ENCODE measurements at regions not wholly inside any gene's neighbourhood (a gene's known extent, or its start where the extent isn't known, plus 50 kb on each side); places are given as distances from the start of the nearest gene placed in this dataset.

DNA sequence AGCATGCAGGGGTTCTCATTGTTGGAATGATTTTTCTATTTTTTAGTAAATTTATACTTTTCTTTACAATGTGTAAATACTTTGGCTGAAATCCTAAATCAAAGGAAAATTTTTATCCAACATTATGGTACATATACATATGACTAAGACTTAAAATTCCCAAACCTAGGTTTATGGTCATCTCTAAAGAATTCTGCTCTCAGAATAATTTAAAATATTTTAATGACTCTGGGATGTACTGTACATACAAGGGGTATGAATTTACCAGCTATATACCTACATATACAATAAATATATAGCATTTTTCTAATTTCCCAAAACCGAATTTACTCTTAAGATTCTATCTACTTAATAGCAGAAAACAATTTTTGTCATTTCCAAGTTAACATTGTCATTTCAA is 137.9 kb upstream of the POU1F1 start:
- no peak for DNase-seq (ENCODE audit: low spot score)

DNA sequence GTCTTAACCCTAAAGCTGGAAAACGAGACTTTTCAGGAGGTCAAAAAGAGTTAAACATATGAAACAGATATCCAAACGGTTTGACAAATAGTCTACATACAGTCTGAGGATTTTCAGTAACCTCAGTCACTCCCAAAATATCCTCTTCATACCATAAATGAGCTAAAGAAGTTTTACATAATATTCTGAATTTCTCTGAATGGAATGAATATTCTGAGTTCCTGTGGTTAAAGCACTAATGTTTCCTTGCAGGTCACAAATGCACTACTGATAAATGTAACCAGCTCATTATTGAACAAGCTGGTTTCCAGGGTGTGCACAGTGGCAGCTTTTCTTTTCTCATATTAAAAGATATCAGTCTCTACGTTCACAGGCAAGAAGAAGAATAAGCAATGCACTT is 137.4 kb upstream of the POU1F1 start:
- DNase-seq (ENCODE audit: low spot score): no peak

DNA sequence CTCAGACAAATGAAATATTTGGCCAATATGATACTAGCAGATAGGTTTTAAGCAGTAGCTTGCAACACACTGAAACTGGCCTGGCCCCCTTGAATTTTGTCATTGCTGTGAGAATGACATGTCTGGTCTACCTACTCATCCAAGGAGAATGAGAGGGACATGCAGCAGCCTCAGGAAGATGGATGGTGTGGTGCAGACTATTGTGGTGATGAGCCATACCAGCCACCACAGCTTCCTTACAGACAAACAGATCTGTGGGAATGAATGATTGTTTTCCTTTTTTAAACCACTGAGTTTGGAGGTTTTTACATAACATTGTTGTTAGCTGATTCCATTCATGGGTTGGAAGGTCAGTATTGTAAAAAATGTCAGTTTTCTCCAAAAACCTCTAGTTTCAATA is 133.7 kb upstream of the POU1F1 start:
- DNase-seq (ENCODE audit: low spot score): no peak

DNA sequence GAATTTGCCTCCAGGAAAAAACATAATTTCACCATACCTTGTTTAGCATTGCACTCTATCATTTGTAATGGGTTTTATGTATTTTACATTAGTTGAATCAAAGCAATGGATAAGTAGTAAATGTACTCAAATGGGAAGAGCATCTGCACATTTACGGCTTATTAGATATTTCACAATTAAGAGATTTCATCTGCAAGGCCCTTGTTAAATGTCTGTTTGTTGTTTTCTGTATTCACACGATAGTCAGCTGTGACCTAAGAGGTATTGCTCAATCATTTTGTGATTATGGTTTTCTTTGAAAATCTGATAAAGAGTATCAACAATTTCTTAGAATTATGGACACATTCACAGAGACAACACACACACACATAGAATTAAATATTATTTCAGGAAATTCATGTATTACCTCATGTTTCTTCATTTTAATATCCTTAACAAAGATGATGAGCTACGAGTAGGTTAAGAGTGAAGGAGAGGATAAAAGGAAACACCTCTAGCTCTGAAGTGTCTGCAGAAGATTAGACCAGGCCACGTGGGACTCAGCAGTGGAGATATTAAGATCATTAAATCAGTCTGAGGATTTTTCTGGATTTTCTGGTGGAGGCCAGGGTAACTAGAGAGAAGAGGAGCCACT is 121.9 kb upstream of the POU1F1 start:
- DNase-seq (ENCODE audit: low spot score): no peak

DNA sequence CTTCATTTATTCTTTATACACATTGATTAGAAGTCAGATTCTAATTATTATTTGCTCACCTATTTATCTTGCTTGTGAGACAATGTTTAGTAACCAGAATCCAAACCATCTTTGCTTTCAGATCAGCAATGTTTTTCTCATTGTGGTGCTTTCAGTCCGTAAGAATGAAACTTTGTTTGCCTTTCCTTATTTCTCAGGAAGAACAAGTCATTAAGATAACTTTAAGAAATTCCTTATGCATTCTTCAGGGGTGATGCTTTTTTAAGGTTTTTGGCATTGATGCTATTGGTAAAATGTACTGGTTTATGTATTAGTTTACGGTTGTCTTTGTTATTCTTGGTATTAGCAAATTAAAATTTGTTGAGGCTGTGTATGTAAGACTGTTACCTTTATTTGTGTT is 120.8 kb upstream of the POU1F1 start:
- no peak for DNase-seq (ENCODE audit: low spot score)

DNA sequence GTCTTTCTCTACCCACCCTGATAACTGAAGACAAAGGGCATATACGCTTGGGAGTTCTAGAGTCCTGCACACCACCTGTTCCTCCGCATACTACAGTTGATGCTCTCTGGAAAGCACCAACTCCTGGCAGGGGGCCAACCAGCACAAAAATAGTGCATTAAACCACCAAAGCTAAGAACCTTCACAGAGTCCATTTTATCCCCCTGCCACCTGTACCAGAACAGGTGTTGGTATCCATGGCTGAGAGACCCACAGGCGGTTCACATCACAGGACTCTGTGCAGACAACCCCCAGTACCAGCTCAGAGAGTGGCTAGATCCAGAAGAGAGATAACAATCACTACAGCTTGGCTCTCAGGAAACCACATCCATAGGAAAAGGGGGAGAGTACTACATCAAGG is 114.4 kb upstream of the POU1F1 start:
- no peak for DNase-seq (ENCODE audit: low spot score)

DNA sequence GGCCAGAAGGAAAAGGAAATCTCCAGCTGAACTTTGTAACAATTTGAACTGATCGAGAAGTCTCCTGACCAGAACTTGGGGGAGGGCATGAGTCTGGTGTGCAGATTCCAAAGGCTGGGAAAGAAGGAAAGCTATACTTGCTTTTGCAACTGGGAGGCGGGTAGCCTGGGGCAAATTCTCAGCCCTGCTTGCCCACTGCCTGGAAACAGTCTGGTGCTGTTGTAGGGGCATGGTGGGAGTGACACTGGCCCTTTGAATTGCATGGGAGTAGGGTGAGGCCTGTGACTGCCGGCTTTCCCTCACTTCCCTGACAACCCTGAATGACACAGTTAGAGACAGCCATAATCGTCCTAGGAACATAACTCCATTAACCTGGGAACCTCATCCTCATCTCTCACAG is 114.0 kb upstream of the POU1F1 start:
- no peak for DNase-seq (ENCODE audit: low spot score)

DNA sequence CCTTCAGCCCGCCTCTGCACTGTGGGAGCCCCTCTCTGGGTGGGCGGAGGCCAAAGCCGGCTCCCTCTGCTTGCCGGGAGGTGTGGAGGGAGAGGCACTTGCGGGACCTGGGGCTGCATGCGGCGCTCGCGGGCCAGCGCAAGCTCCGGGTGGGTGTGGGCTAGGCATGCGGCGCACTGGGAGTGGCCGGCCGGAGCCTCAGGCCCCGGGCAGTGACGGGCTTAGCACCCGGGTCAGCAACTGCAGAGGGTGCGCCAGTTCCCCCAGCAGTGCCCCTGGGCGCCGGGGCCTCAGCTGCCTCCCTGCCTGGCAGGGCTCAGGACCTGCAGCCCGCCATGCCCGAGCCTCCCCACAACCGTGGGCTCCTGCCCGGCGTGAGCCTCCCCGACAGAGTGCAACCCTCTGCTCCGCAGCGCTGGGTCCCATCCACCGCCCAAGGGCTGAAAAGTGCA is 98.9 kb upstream of the POU1F1 start:
- DNase-seq (ENCODE audit: low spot score): no peak

DNA sequence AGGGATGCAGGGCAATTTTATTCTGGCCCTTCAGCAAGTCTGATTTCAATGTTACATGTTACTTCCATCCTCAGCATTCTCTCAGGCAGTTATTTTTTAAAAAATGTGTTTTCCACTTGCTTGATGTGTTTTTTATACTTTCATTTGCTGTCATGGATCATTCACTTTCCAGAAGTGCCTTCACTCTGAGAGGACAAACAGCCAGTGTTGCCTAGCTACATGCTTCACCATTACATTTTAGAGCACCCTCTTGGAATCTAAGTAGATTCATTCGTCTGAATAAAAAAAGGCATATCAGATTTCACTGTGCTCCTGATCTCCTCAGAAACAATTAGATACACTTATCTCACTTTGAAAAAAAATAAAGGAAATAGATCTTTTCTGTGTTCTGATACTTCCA is 93.6 kb upstream of the POU1F1 start:
- no peak for DNase-seq (ENCODE audit: low spot score)

DNA sequence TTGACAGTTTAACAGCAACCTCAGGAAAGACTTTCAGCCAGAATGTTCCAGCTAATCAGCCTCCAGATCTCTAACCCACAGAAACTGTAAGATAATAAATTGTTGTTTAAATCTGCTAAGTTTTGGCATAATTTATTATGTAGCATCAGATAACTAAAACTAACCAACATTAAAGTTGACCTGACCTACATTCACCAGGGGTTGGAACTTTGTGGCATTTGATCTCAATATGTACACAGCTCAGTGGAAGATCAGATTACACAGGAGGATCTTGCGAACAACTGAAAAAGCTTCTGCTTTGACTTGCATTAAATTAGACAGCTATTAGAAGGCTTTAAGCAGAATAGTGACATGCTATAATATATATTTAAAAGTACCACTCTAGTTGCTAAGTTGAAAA is 91.4 kb upstream of the POU1F1 start:
- no peak for DNase-seq (ENCODE audit: low spot score)

DNA sequence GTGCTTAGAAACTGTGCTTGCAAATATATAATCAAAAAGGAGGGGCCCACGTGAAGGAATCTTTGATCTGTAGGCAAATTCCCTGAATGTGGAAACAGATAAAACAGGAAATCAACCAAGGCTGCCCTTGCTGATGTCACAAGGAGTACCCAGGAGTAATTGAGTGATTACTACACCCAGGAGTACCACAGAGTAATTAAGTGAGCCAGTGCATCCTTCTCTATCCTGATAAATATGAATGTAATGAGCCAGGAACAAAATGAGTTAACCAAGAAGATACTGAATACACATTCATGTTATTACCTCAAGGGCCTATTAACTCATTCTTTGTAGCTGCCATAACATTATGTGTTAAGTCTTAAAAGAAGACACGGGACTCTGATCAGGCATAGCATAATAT is 87.3 kb upstream of the POU1F1 start:
- no peak for DNase-seq (ENCODE audit: low spot score)

DNA sequence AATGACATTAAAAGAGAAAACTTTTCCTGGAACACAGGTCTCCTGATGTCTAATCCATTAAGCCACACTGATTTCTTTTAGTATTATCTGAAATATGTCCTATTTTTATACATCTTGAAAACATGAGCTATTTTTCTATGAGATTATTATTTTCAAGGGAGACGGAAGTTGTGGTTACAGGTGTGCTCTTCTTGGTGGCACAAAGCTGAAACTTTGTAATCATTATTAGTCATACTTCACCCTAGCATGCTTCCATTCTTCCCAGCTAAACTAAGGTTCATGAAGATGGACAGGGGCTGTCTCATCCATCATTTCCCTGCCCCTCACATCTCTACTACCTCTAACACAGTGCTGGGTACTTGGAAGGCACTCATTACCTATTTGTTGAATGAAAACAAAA is 85.6 kb upstream of the POU1F1 start:
- no peak for DNase-seq (ENCODE audit: low spot score)

DNA sequence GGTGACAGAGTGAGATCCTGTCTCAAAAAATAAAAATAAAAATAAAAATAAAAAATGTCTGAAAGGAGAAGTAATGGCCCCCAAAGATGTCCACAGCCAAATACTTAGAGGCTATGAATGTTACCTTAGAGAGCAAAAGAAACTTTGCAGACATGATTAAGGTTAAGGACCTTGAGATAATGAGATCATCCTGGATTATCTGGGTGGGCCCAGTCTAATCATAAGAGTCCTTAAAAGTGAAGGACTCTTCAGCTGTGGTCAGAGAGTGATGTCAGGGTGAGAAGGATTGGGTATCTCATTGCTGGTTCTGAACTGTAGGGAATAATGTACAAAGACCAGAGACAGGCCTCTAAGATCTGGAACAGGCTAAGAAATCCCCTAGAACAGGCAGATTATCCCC is 84.9 kb upstream of the POU1F1 start:
- no peak for DNase-seq (ENCODE audit: low spot score)

DNA sequence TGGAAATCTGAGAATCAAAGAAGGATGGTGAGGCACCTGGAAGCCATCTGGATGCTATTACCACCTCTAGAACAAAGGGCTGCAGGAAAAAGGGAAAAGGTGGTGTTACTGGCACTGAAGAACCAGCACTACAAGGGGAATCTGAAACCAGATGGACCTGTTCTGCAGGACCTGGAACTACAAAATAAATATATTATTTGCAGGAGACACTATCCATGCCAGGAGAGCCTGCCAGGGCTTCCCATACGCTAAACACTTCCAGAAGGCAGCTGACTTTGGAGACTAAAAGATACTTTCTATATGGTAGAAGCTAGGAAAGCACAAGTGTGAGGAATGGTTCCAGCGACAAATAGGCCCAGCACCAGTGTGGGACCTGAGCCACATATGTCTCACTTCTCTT is 83.4 kb upstream of the POU1F1 start:
- peak; percentile 9 for DNase-seq (ENCODE audit: low spot score)

DNA sequence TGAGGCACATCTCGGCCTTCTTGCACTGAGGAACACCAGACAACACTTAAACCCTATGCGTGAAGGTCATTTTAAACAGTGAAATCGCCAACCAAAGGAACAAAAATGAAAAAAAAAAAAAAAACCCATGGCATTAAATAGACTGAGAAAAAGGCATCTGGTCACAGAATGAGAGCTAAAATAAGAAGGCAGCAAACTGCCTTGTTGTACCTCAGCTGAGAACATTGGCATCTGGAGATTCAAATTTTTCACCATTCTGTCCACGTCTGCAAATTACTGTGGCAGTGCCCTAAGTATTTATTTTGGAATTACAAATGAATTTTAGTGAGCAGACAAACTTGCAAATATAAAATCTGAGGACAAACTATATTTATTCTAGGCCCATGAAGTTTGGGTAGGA is 82.6 kb upstream of the POU1F1 start:
- DNase-seq (ENCODE audit: low spot score): no peak

DNA sequence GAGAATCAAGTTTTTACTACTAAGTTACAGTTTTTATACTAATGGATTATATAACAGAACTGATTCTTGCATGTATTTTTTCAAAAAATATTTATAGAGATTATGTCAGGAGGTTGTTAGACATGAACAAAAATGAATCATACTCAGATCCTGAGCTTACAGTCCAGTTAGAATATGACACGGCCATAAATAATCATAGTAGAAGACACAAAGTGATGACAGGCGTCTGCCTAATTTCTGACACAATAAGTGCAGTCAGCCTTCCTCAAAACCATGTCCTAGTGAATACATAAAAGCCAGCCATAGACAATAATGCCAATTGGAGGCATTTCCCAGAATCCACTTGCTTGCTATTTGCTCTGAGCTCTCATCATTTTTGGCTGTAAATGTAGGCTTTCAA is 81.7 kb upstream of the POU1F1 start:
- no peak for DNase-seq (ENCODE audit: low spot score)

DNA sequence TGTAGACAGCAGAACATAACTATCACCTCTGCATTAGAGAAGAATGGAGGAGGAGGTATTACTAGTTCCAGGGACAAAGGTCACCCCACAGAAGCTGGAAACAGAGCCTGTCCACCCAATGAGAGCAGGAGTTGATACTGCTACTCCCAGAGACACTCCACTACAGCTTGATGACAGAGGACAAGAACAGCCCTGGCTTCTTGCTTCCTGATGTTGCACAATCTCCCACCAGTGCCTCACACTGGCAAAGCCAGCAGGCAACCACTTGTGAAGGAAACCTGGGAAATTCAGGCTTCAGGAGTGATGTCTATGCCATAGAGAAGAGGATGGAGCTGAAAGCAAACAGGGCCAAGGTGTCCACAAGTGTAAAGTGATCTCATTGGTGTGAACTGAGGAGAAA is 78.0 kb upstream of the POU1F1 start:
- no peak for DNase-seq (ENCODE audit: low spot score)

DNA sequence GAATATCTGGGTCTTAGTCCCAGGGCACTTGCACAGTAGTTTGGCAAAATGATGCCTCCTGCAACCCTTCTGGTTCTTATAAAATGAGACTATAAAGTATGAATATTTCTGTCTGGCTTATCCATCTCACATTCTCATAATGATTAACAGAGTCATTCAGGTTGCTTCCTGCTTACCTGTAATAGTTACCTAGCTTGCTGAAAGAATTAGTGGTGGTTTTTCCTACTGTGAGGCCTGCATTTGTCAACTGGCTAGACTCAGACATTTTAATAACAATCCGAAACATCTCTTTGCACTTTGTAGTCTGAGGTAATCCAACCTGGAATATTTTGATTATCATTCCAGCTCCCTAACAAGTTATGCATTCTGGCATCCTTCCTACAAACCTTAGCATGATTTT is 75.6 kb upstream of the POU1F1 start:
- no peak for DNase-seq (ENCODE audit: low spot score)

DNA sequence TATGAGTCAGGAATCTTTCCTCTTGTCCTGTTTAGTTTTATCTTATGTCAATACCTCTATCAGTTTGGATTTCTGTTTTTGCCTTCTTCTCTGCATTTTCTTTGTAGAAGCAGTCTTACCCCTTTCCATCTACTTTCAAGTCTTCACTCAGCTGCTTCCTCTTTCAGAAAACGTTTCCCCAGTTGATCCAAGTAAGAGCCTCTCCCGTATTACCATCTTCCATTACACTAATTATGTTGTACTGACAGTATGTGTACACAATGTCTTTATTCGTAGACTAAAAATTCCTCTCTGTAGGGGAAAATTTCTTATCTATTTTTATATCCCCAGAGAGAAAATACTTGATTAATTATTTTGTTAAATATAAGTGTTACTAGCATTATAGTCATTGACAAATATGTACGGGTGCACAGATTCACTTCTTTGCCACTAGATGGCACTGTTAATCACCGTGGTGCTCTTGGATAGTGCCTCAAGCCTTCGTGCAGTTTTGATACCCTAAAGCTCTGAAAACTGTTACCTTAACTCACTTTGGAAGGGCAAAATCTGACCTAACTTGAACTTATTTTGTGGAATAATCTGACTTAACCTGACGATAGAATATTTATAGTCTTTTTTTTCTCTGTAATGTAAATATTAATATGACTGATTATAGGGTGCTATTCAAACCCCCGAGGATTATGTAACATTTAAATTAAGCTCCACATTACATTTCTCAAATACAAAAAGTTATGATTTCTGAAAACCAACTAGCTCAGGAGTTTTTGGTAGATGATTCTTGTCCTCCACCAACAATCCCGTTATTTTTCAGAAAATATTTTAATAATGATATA is 74.2 kb upstream of the POU1F1 start:
- DNase-seq (ENCODE audit: low spot score): peak; percentile 65

DNA sequence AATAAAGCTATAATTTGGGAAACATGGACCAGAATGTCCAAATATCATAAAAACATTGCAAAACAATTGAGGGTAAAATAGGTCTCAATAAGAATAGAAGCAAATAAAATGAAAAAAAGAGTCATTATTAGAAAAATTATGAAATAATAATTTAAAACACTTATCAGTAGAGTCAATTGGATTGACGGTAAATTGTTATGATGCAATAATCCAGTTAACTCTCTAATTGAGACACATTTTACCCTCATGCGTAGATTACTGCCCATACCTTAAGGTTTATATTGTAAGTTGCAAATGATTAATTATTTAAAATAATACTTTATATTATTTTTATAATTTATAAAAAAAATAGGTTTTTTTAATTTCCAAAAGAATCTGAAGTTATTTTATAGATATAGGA is 73.4 kb upstream of the POU1F1 start:
- DNase-seq (ENCODE audit: low spot score): no peak

DNA sequence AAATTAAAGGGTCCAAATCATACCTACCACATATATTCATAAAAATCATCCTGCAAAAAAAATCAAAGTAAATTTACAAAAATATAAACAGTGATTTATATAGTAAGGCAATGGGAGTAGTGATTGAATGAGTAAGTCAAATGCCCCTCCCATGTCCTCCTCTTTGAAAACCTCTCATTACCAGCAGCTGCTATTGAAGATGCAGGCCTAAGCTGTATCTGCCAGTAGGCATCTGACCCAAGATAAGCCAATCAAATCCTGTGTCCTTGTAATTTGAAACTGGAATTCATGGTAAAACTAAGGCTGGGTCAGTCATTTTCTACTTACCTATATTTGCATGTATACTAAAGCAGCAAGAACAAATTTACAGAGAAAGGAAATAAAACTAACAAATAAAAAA is 60.4 kb upstream of the POU1F1 start:
- DNase-seq (ENCODE audit: low spot score): no peak

DNA sequence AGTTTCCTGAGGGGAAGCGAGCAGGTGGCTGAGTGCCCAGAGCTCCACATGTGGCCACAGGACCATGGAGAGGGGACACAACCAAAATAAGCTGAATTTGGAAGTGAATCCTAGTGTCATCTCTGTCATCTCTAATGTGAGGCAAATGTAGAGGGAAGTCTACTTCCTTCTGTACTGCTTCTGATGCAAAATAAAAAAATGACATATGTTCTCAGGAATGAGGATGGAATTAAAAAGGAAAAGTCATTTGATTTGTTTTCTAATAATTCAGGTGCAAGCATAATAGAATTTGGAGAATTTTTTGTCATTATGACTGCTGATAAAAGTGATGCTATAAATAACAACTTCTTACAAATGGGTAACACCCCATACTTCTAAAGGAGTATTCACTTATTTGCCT is 59.5 kb upstream of the POU1F1 start:
- no peak for DNase-seq (ENCODE audit: low spot score)

DNA sequence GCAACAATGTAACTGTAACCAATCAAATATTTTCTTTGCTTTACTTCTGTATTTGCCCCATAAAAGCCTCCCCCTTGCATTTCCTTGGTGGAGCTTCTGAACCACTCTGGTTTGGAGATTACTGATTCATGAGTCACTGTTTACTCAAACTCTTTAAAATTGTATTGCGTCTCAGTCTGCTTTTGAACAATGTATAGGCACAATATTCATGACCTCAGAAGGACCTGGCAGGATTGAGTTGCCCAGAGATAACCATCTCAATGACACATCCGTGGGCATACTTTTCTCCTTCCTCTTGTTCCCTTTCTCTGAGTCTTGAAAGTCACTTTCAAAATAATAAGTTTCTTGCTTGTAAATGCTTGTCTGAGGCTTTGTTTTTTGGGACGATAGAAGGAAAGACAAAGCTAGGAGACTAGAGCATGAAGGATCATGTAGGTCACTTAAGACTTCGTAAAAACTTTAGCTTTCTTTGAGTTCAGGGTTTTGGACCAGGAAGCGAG is 57.1 kb upstream of the POU1F1 start:
- no peak for DNase-seq (ENCODE audit: low spot score)

DNA sequence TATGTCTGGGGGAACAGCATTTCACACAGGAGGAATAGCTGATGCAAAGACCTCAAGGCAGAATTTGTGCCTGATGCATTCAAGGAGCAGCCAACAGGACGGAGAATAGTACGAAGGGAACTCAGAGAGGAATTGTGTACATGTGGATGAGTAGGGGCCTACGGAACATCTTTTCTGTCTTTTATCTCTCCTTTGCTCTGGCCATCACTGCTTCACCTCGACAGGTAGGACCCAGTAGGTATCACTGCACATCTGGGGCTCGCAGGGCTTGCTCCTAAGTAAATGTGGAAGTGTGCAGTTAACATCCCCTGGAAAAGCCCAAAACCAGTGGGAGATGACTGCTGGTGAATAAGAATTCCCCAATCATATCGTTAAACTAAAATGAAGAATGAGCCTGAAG is 56.4 kb upstream of the POU1F1 start:
- DNase-seq (ENCODE audit: low spot score): no peak
